GM12878 (cell line): ENCODE measurements at regions not wholly inside any gene's neighbourhood (a gene's known extent, or its start where the extent isn't known, plus 50 kb on each side); places are given as distances from the start of the nearest gene placed in this dataset.

Experiments
- ATAC-seq: fragments of 200-7000 bp; cut with Tn5 transposase; 3 replicates; pipeline ENCODE4 v1.9.1; 2020; ENCODE audit warnings: mild to moderate bottlenecking, moderate library complexity
- BruUV-seq: library from RNA; stranded (reverse); fragments of 400-500 nt; replicated peaks from 2 replicates; lab custom pipeline; 2021; lab: Mats Ljungman, UMichigan
- CTCF ChIA-PET: fragments of 300-600 bp; sonication (Branson Sonifier 250); formaldehyde crosslinking; extraction: SDS; loops from one replicate; lab custom pipeline; 2021; ENCODE audit warnings: inconsistent platforms; lab: Yijun Ruan, JAX
- POLR2A ChIA-PET: fragments of 350-600 bp; formaldehyde crosslinking; extraction: SDS; loops from one replicate; lab custom pipeline; 2021; ENCODE audit warnings: inconsistent platforms; lab: Charles Lee
- RAD21 ChIA-PET: fragments of 300-600 bp; sonication (Branson Sonifier 250); formaldehyde crosslinking; loops from one replicate; lab custom pipeline; 2023; ENCODE audit warnings: antibody characterized with exemption; ENCODE audit not compliant: unreplicated experiment; lab: Charles Lee
- SMC1A ChIA-PET: fragments of 300-600 bp; sonication (Branson Sonifier 250); formaldehyde crosslinking; loops from one replicate; lab custom pipeline; 2023; ENCODE audit not compliant: unreplicated experiment, uncharacterized antibody; lab: Charles Lee
- DNase-seq: peaks from one replicate; pipeline ENCODE4 v3.0.0-alpha.2; 2011; ENCODE audit warnings: low read depth, low spot score
- FAIRE-seq: peaks from 3 replicates; lab custom pipeline; 2011; peaks lifted over from hg19 to GRCh38; lab: Jason Lieb, UNC
- H2AFZ ChIP-seq: 2 replicates; pipeline ENCODE4 v1.6.0; 2011; ENCODE audit warnings: low read depth, low read length, control low read depth; ENCODE audit not compliant: control insufficient read depth
- H3K27ac ChIP-seq: 2 replicates; pipeline ENCODE4 v1.5.1; 2011; ENCODE audit warnings: control low read depth; ENCODE audit not compliant: control insufficient read depth, insufficient read depth
- H3K27me3 ChIP-seq, 2 experiments: replicated peaks in 1 of 2; 2 replicates each; pipeline versions ENCODE4 v1.6.0 to v1.6.1; 2011; ENCODE audit warnings: low read length in 1 of 2; ENCODE audit not compliant: control insufficient read depth in 2 of 2, insufficient read depth in 2 of 2
- H3K36me3 ChIP-seq, 2 experiments: 2 replicates each; pipeline ENCODE4 v1.5.1; 2011; ENCODE audit warnings: low read length in 1 of 2; ENCODE audit not compliant: control insufficient read depth in 2 of 2, insufficient read depth in 2 of 2
- H3K4me1 ChIP-seq: 2 replicates; pipeline ENCODE4 v1.6.1; 2011; ENCODE audit warnings: mild to moderate bottlenecking, low read length, moderate library complexity, mixed read lengths; ENCODE audit not compliant: control insufficient read depth, insufficient read depth
- H3K4me2 ChIP-seq: 2 replicates; pipeline ENCODE4 v1.6.0; 2011; ENCODE audit warnings: control low read depth; ENCODE audit not compliant: control insufficient read depth, insufficient read depth
- H3K4me3 ChIP-seq: fragments of 200-600 bp; sonication (generic); 2 replicates; pipeline ENCODE4 v1.5.1; 2016
- H3K79me2 ChIP-seq: 2 replicates; pipeline ENCODE4 v1.6.0; 2011; ENCODE audit warnings: low read length; ENCODE audit not compliant: control insufficient read depth, insufficient read depth
- H3K9ac ChIP-seq: 2 replicates; pipeline ENCODE4 v1.8.0; 2011; ENCODE audit warnings: low read length, control low read depth, mixed read lengths; ENCODE audit not compliant: control insufficient read depth, insufficient read depth
- H3K9me3 ChIP-seq: replicated peaks from 3 replicates; pipeline ENCODE4 v1.5.1; 2011; ENCODE audit warnings: mild to moderate bottlenecking, low read length; ENCODE audit not compliant: control insufficient read depth, insufficient read depth
- H4K20me1 ChIP-seq: 2 replicates; pipeline ENCODE4 v1.6.0; 2011; ENCODE audit not compliant: control insufficient read depth, insufficient read depth
- EED ChIP-seq: sonication (generic); IDR thresholded peaks from 2 replicates; pipeline ENCODE4 v1.6.1; 2016; ENCODE audit warnings: antibody characterized with exemption, low read depth
- EP300 ChIP-seq, 2 experiments: fragments of 150-350 bp in 1 of 2; IDR thresholded peaks; 2 replicates each; pipeline ENCODE4 v1.6.1; 2011 to 2012; ENCODE audit warnings: low read depth in 2 of 2, low read length in 2 of 2, borderline replicate concordance in 1 of 2, improper control_type of control experiment in 1 of 2, inconsistent platforms in 1 of 2; ENCODE audit not compliant: control insufficient read depth in 1 of 2
- ESRRA ChIP-seq: IDR thresholded peaks from 2 replicates; pipeline ENCODE4 v1.6.1; 2012; ENCODE audit warnings: mild to moderate bottlenecking, low read length, improper control_type of control experiment
- IKZF2 ChIP-seq, 2 experiments: fragments of 450-650 bp; IDR thresholded peaks; 2 replicates each; pipeline ENCODE4 v1.6.1; 2017; ENCODE audit warnings: mild to moderate bottlenecking in 2 of 2, moderate library complexity in 2 of 2
- MTA2 ChIP-seq: fragments of 450-650 bp; IDR thresholded peaks from 2 replicates; pipeline ENCODE4 v1.6.1; 2016; ENCODE audit warnings: low read depth, mild to moderate bottlenecking, moderate library complexity
- NFYA ChIP-seq: IDR thresholded peaks from 2 replicates; pipeline ENCODE4 v1.6.1; 2011; ENCODE audit warnings: low read depth, mild to moderate bottlenecking, low read length, improper control_type of control experiment, borderline replicate concordance
- NKRF ChIP-seq: fragments of 450-650 bp; conservative IDR thresholded peaks from 2 replicates; pipeline ENCODE4 v1.6.1; 2017; ENCODE audit warnings: mild to moderate bottlenecking, moderate library complexity
- NRF1 ChIP-seq: conservative IDR thresholded peaks from 2 replicates; pipeline ENCODE4 v1.6.1; 2011; ENCODE audit warnings: mild to moderate bottlenecking, low read depth, low read length, improper control_type of control experiment
- RBBP5 ChIP-seq: fragments of 200-600 bp; sonication (generic); conservative IDR thresholded peaks from 2 replicates; pipeline ENCODE4 v1.6.1; 2016
- RUNX3 ChIP-seq: IDR thresholded peaks from 2 replicates; pipeline ENCODE4 v1.6.1; 2012; ENCODE audit warnings: low read length, inconsistent platforms
- SREBF1 ChIP-seq: IDR thresholded peaks from 2 replicates; pipeline ENCODE4 v1.6.1; 2012; ENCODE audit warnings: mild to moderate bottlenecking, low read length
- TCF12 ChIP-seq: IDR thresholded peaks from 2 replicates; pipeline ENCODE4 v1.6.1; 2011; ENCODE audit warnings: low read depth, mild to moderate bottlenecking, low read length
- ZNF24 ChIP-seq: fragments of 450-650 bp; IDR thresholded peaks from 2 replicates; pipeline ENCODE4 v1.6.1; 2017; ENCODE audit warnings: antibody characterized with exemption, mild to moderate bottlenecking
- WGBS: methylation state at CpG from one replicate; pipeline ENCODE4 v1.1.6; 2016; ENCODE audit warnings: low lambda C conversion rate; ENCODE audit not compliant: insufficient replicate concordance, insufficient coverage; ENCODE audit errors: missing lambda C conversion rate; 5-methylcytosine and 5-hydroxymethylcytosine counted together
- in situ Hi-C: fragments of 300-500 bp; cut with MboI; formaldehyde crosslinking; loops from 9 replicates; pipeline ENCODE4 v1.14.3; 2018; ENCODE audit warnings: mixed read lengths
- intact Hi-C: fragments of 100-400 bp; cut with micrococcal nuclease; formaldehyde crosslinking; loops from one replicate; pipeline ENCODE4 v1.14.2; 2022; ENCODE audit not compliant: unreplicated experiment
- TF ChIP-seq, protein P1 (sequence below): IDR thresholded peaks from 2 replicates; pipeline ENCODE4 v1.6.1; 2011; ENCODE audit warnings: borderline replicate concordance, low read depth, mild to moderate bottlenecking, moderate library complexity, low read length; ENCODE audit not compliant: insufficient read depth, poor library complexity, severe bottlenecking

- Histone ChIP-seq H3K36me3 (no peaks in the 10 kb centered on the region), H3K4me1 (no peaks in the 10 kb centered on the region), H4K20me1 (no peaks in the 10 kb centered on the region), H2AFZ (no peak overlapping the region), H3K4me2 (no peak overlapping the region), H3K27ac (no peak overlapping the region), H3K27me3 (no peaks in the 10 kb centered on the region; a peak in 1 of 4 replicates), H3K4me3 (no peak overlapping the region), H3K79me2 (no peaks in the 10 kb centered on the region), H3K9ac (no peak overlapping the region), H3K9me3 (no peaks in the 10 kb centered on the region)
- ChIA-PET SMC1A (no interaction called here), CTCF (no interaction called here), POLR2A (no interaction called here), RAD21 (no interaction called here)
- TF ChIP-seq EED (no peak), EP300 (IDR thresholded peaks at IDR 0.05; ENCODE audit: borderline replicate concordance in 1 of 2, control insufficient read depth in 1 of 2, low read depth in 2 of 2, low read length in 2 of 2) (no peak), TCF12 (no peak), ZNF24 (no peak), RUNX3 (no peak), MTA2 (no peak), ESRRA (no peak), IKZF2 (IDR thresholded peaks at IDR 0.05) (no peak), NFYA (no peak), NKRF (no peak), RBBP5 (no peak), SREBF1 (no peak), NRF1 (no peak)
- TF ChIP-seq, protein P1, sequence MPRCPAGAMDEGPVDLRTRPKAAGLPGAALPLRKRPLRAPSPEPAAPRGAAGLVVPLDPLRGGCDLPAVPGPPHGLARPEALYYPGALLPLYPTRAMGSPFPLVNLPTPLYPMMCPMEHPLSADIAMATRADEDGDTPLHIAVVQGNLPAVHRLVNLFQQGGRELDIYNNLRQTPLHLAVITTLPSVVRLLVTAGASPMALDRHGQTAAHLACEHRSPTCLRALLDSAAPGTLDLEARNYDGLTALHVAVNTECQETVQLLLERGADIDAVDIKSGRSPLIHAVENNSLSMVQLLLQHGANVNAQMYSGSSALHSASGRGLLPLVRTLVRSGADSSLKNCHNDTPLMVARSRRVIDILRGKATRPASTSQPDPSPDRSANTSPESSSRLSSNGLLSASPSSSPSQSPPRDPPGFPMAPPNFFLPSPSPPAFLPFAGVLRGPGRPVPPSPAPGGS, result no peak
- FAIRE-seq, result no peak
- no peak for DNase-seq
- BruUV-seq, result no TSS peak
- 8% methylated on average over 2 of the region's 2 CpGs for WGBS
- intact Hi-C loops, result no loop called here
- no peak for ATAC-seq
- in situ Hi-C loops, result no loop called here
Measured at GRCh38 chr7:22061775-22062174, 116.1 kb upstream of the CDCA7L start.
